GM10266 (cell line): ENCODE measurements at regions not wholly inside any gene's neighbourhood (a gene's known extent, or its start where the extent isn't known, plus 50 kb on each side); places are given as distances from the start of the nearest gene placed in this dataset.
A peak's percentile ranks its signal among the peaks of the same experiment; 100 is the strongest.

Experiments
- DNase-seq: peaks from one replicate; pipeline ENCODE4 v3.0.0; 2012; ENCODE audit errors: extremely low spot score
- CTCF ChIP-seq: IDR thresholded peaks from 2 replicates; pipeline ENCODE4 v1.5.1; 2012; ENCODE audit warnings: mild to moderate bottlenecking, low read depth; ENCODE audit not compliant: control insufficient read depth, insufficient read depth; ENCODE audit errors: missing control alignments

- no peak for DNase-seq
- no peak for TF ChIP-seq CTCF
Observed at GRCh38 chr6:67064323-67064722, 1357.3 kb upstream of the EYS start.

- no peak for TF ChIP-seq CTCF
- DNase-seq = no peak
Observed at GRCh38 chr6:67047996-67048395, 1341.0 kb upstream of the EYS start.

- DNase-seq = no peak
- no peak for TF ChIP-seq CTCF
Observed at GRCh38 chr6:67045076-67045475, 1338.0 kb upstream of the EYS start.

GRCh38 chr6:67031451-67031850 lies 1324.4 kb upstream of the EYS start:
- no peak for DNase-seq
- no peak for TF ChIP-seq CTCF

- TF ChIP-seq CTCF = no peak
- DNase-seq = no peak
Observed at GRCh38 chr6:67030861-67031260, 1323.8 kb upstream of the EYS start.

GRCh38 chr6:67016921-67017460 lies 1310.0 kb upstream of the EYS start:
- no peak for DNase-seq

GRCh38 chr6:67011441-67011840 lies 1304.4 kb upstream of the EYS start:
- no peak for TF ChIP-seq CTCF
- DNase-seq = no peak

More at GRCh38 chr6:67016921-67017460, 1310.0 kb upstream of the EYS start:
- no peak for TF ChIP-seq CTCF

GRCh38 chr6:67009818-67010217 lies 1302.8 kb upstream of the EYS start:
- TF ChIP-seq CTCF = peak; percentile 14
- no peak for DNase-seq
